H9 (cell line): ENCODE measurements at regions not wholly inside any gene's neighbourhood (a gene's known extent, or its start where the extent isn't known, plus 50 kb on each side); places are given as distances from the start of the nearest gene placed in this dataset.

Source experiments
- DNase-seq: peaks from one replicate; pipeline ENCODE4 v3.0.0-alpha.2; 2017
- H2AFZ ChIP-seq: one replicate; pipeline ENCODE4 v1.6.1; 2013; ENCODE audit warnings: mild to moderate bottlenecking, low read length, control low read depth, moderate library complexity
- H2AK5ac ChIP-seq: 2 replicates; pipeline ENCODE4 v1.6.1; 2013; ENCODE audit warnings: low read length, control low read depth, mixed read lengths; ENCODE audit not compliant: insufficient read length
- H2BK120ac ChIP-seq: one replicate; pipeline ENCODE4 v1.6.1; 2013; ENCODE audit warnings: low read depth, mild to moderate bottlenecking, low read length, control low read depth, inconsistent platforms; ENCODE audit not compliant: poor library complexity, severe bottlenecking
- H2BK12ac ChIP-seq: 2 replicates; pipeline ENCODE4 v1.6.1; 2013; ENCODE audit warnings: low read length, control low read depth, mixed read lengths, low read depth; ENCODE audit not compliant: insufficient read length
- H2BK15ac ChIP-seq: 2 replicates; pipeline ENCODE4 v1.6.1; 2013; ENCODE audit warnings: low read depth, low read length, control low read depth
- H2BK20ac ChIP-seq: one replicate; pipeline ENCODE4 v1.6.1; 2013; ENCODE audit warnings: low read depth, mild to moderate bottlenecking, low read length, control low read depth, inconsistent platforms; ENCODE audit not compliant: poor library complexity, severe bottlenecking
- H2BK5ac ChIP-seq: 2 replicates; pipeline ENCODE4 v1.6.1; 2013; ENCODE audit warnings: low read length, control low read depth, mixed read lengths; ENCODE audit not compliant: insufficient read length
- H3K14ac ChIP-seq: 2 replicates; pipeline ENCODE4 v1.6.1; 2013; ENCODE audit warnings: low read length, control low read depth; ENCODE audit not compliant: insufficient read depth
- H3K18ac ChIP-seq: 2 replicates; pipeline ENCODE4 v1.6.1; 2013; ENCODE audit warnings: low read depth, mild to moderate bottlenecking, mixed read lengths, low read length, control low read depth; ENCODE audit not compliant: insufficient read length
- H3K23ac ChIP-seq: 2 replicates; pipeline ENCODE4 v1.6.1; 2013; ENCODE audit warnings: low read length, control low read depth, mixed read lengths, low read depth; ENCODE audit not compliant: insufficient read length
- H3K23me2 ChIP-seq: 2 replicates; pipeline ENCODE4 v1.6.1; 2013; ENCODE audit warnings: low read depth, mild to moderate bottlenecking, mixed read lengths, low read length, control low read depth; ENCODE audit not compliant: insufficient read length, poor library complexity, severe bottlenecking
- H3K27ac ChIP-seq: 2 replicates; pipeline ENCODE4 v1.5.1; 2013; ENCODE audit warnings: low read length, control low read depth, mixed read lengths, low read depth; ENCODE audit not compliant: insufficient read length
- H3K27me3 ChIP-seq: 2 replicates; pipeline ENCODE4 v1.6.1; 2013; ENCODE audit warnings: low read length, control low read depth, inconsistent platforms; ENCODE audit not compliant: insufficient read depth
- H3K4ac ChIP-seq: 2 replicates; pipeline ENCODE4 v1.6.1; 2013; ENCODE audit warnings: low read depth, mild to moderate bottlenecking, control low read depth, inconsistent platforms, low read length, moderate library complexity
- H3K4me1 ChIP-seq: 2 replicates; pipeline ENCODE4 v1.6.1; 2013; ENCODE audit warnings: low read length, control low read depth, inconsistent platforms; ENCODE audit not compliant: insufficient read depth
- H3K4me2 ChIP-seq: 2 replicates; pipeline ENCODE4 v1.6.1; 2013; ENCODE audit warnings: low read length, control low read depth, mixed read lengths; ENCODE audit not compliant: insufficient read length, insufficient read depth
- H3K56ac ChIP-seq: 2 replicates; pipeline ENCODE4 v1.6.1; 2013; ENCODE audit warnings: low read depth, mild to moderate bottlenecking, mixed read lengths, low read length, control low read depth; ENCODE audit not compliant: insufficient read length
- H3K79me1 ChIP-seq: 2 replicates; pipeline ENCODE4 v1.6.1; 2013; ENCODE audit warnings: low read depth, mild to moderate bottlenecking, moderate library complexity, low read length, control low read depth, inconsistent platforms; ENCODE audit not compliant: insufficient read depth, poor library complexity, severe bottlenecking
- H3K79me2 ChIP-seq: 2 replicates; pipeline ENCODE4 v1.6.1; 2013; ENCODE audit warnings: low read length, control low read depth, inconsistent platforms; ENCODE audit not compliant: insufficient read depth
- H3K9ac ChIP-seq: 2 replicates; pipeline ENCODE4 v1.6.1; 2013; ENCODE audit warnings: low read length, control low read depth, mixed read lengths; ENCODE audit not compliant: insufficient read length; ENCODE audit errors: extremely low read depth
- H3K9me3 ChIP-seq: one replicate; pipeline ENCODE4 v1.6.1; 2013; ENCODE audit warnings: low read depth, low read length, inconsistent platforms; ENCODE audit not compliant: control insufficient read depth
- H3T11ph ChIP-seq: one replicate; pipeline ENCODE4 v1.6.1; 2013; ENCODE audit warnings: mild to moderate bottlenecking, low read length, control low read depth, inconsistent platforms
- H4K20me1 ChIP-seq: one replicate; pipeline ENCODE4 v1.6.1; 2013; ENCODE audit not compliant: control insufficient read depth, insufficient read length, insufficient read depth
- H4K5ac ChIP-seq: 2 replicates; pipeline ENCODE4 v1.6.1; 2013; ENCODE audit warnings: low read depth, mild to moderate bottlenecking, mixed read lengths, low read length, control low read depth; ENCODE audit not compliant: insufficient read length
- H4K8ac ChIP-seq: replicated peaks from 2 replicates; pipeline ENCODE4 v1.6.1; 2013; ENCODE audit warnings: low read length, control low read depth, mixed read lengths, low read depth; ENCODE audit not compliant: insufficient read length
- H4K91ac ChIP-seq: 2 replicates; pipeline ENCODE4 v1.6.1; 2013; ENCODE audit warnings: low read depth, mild to moderate bottlenecking, moderate library complexity, mixed read lengths, low read length, control low read depth; ENCODE audit not compliant: insufficient read length
- H3K27ac Mint-ChIP-seq, 3 experiments: 2 replicates in 2 of 3; 3 replicates in 1 of 3; pipeline ENCODE4 v1.8.0; 2020 to 2021; ENCODE audit warnings: mixed read lengths in 3 of 3, mild to moderate bottlenecking in 1 of 3, moderate library complexity in 1 of 3
- H3K27me3 Mint-ChIP-seq: 2 replicates; pipeline ENCODE4 v1.8.0; 2021; ENCODE audit warnings: low read depth, mild to moderate bottlenecking, moderate library complexity, mixed read lengths
- H3K36me3 Mint-ChIP-seq, 3 experiments: 2 replicates in 2 of 3; 3 replicates in 1 of 3; pipeline ENCODE4 v1.8.0; 2020 to 2021; ENCODE audit warnings: low read depth in 3 of 3, mixed read lengths in 3 of 3; ENCODE audit not compliant: insufficient read depth in 1 of 3
- H3K4me1 Mint-ChIP-seq, 2 experiments: 2 replicates each; pipeline ENCODE4 v1.8.0; 2020; ENCODE audit warnings: mixed read lengths in 2 of 2
- H3K4me3 Mint-ChIP-seq, 2 experiments: 2 replicates in 1 of 2; 3 replicates in 1 of 2; pipeline ENCODE4 v1.8.0; 2020 to 2021; ENCODE audit warnings: mild to moderate bottlenecking in 2 of 2, mixed read lengths in 2 of 2, moderate library complexity in 1 of 2
- H3K9me3 Mint-ChIP-seq, 2 experiments: 2 replicates in 1 of 2; 3 replicates in 1 of 2; pipeline ENCODE4 v1.8.0; 2020; ENCODE audit warnings: mild to moderate bottlenecking in 2 of 2, mixed read lengths in 2 of 2, moderate library complexity in 1 of 2
- WGBS: extraction: QIAGEN DNeasy Blood & Tissue Kit; methylation state at CpG from one replicate; pipeline ENCODE4 v1.1.7; 2013; ENCODE audit warnings: missing lambda C conversion rate, low lambda C conversion rate, mixed read lengths; ENCODE audit not compliant: insufficient read length; ENCODE audit errors: extremely low coverage; 5-methylcytosine and 5-hydroxymethylcytosine counted together
- TF ChIP-seq, protein P1 (sequence below): fragments of 200-600 bp; sonication (generic); conservative IDR thresholded peaks from 3 replicates; pipeline ENCODE4 v1.8.0; 2021; ENCODE audit warnings: antibody characterized with exemption, mild to moderate bottlenecking

- no peak overlapping the region for H3K27ac ChIP-seq
- H2BK12ac ChIP-seq, result no peak overlapping the region
- H4K91ac ChIP-seq, result no peak overlapping the region
- H3K27me3 Mint-ChIP-seq, result peaks cover 58% of the 10 kb centered on the region
- no peak overlapping the region for H2BK15ac ChIP-seq
- TF ChIP-seq, protein P1, sequence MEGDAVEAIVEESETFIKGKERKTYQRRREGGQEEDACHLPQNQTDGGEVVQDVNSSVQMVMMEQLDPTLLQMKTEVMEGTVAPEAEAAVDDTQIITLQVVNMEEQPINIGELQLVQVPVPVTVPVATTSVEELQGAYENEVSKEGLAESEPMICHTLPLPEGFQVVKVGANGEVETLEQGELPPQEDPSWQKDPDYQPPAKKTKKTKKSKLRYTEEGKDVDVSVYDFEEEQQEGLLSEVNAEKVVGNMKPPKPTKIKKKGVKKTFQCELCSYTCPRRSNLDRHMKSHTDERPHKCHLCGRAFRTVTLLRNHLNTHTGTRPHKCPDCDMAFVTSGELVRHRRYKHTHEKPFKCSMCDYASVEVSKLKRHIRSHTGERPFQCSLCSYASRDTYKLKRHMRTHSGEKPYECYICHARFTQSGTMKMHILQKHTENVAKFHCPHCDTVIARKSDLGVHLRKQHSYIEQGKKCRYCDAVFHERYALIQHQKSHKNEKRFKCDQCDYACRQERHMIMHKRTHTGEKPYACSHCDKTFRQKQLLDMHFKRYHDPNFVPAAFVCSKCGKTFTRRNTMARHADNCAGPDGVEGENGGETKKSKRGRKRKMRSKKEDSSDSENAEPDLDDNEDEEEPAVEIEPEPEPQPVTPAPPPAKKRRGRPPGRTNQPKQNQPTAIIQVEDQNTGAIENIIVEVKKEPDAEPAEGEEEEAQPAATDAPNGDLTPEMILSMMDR, result no peak
- H3K27me3 ChIP-seq, result no peaks in the 10 kb centered on the region; the same call in 1 of the 2 replicates
- H3K79me1 ChIP-seq, result no peaks in the 10 kb centered on the region
- H3K4me3 Mint-ChIP-seq, result no peak overlapping the region
- WGBS, result no CpG with 5 or more reads among the region's 11 CpGs
- H3K9me3 Mint-ChIP-seq, result no peaks in the 10 kb centered on the region; a peak in 1 of 5 replicates
- no peak overlapping the region for H2BK120ac ChIP-seq
- H3K9me3 ChIP-seq, result no peaks in the 10 kb centered on the region
- no peak overlapping the region for H2BK20ac ChIP-seq
- H4K20me1 ChIP-seq, result no peaks in the 10 kb centered on the region
- H3T11ph ChIP-seq, result no peak overlapping the region
- H3K36me3 Mint-ChIP-seq, result no peaks in the 10 kb centered on the region; a peak in 1 of 7 replicates
- H3K4ac ChIP-seq, result no peak overlapping the region
- no peak overlapping the region for H3K14ac ChIP-seq
- DNase-seq, result no peak
- H4K5ac ChIP-seq, result no peak overlapping the region
- H3K4me1 Mint-ChIP-seq, result peaks cover 8% of the 10 kb centered on the region in 2 experiments
- H2AK5ac ChIP-seq, result no peak overlapping the region
- no peak overlapping the region for H2AFZ ChIP-seq
- H3K23ac ChIP-seq, result no peak overlapping the region
- no peak overlapping the region for H3K18ac ChIP-seq
- no peak overlapping the region for H3K27ac Mint-ChIP-seq
- no peak overlapping the region for H2BK5ac ChIP-seq
- H3K56ac ChIP-seq, result no peak overlapping the region
- H3K4me2 ChIP-seq, result no peak overlapping the region
- H3K9ac ChIP-seq, result no peak overlapping the region
- H3K23me2 ChIP-seq, result no peaks in the 10 kb centered on the region
- peaks cover 4% of the 10 kb centered on the region; the same call in 1 of the 2 replicates for H3K4me1 ChIP-seq
- H4K8ac ChIP-seq, result no peak overlapping the region
- no peaks in the 10 kb centered on the region for H3K79me2 ChIP-seq
Observed at GRCh38 chr21:16239659-16240265, 510.0 kb downstream of the USP25 start.
